ENCODE measurements at regions not wholly inside any gene's neighbourhood (a gene's known extent, or its start where the extent isn't known, plus 50 kb on each side); places are given as distances from the start of the nearest gene placed in this dataset.

- H3K4me1 ChIP-seq (ENCODE audit: control insufficient read depth in 5 of 5, insufficient read depth in 5 of 5, low read length in 5 of 5), result peaks cover 8 to 24% (median 16%) of the 10 kb centered on the region in 5 donors
- no peaks in the 10 kb centered on the region for H3K36me3 ChIP-seq (ENCODE audit: control insufficient read depth in 5 of 5, insufficient read depth in 5 of 5, low read length in 5 of 5)
- H3K27ac ChIP-seq (ENCODE audit: low read depth, low read length), result no peak overlapping the region
- H3K9me3 ChIP-seq (ENCODE audit: control insufficient read depth in 5 of 5, low read length in 5 of 5), result no peaks in the 10 kb centered on the region
- H3K4me3 ChIP-seq (ENCODE audit: low read depth in 1 of 5, low read length in 5 of 5), result no peak overlapping the region
- peaks cover 0 to 4% (median 0%) of the 10 kb centered on the region in 5 donors for H3K27me3 ChIP-seq (ENCODE audit: control insufficient read depth in 5 of 5, insufficient read depth in 4 of 5, low read length in 5 of 5)
- no peak overlapping the region for H3K9ac ChIP-seq (ENCODE audit: low read length in 5 of 5)
Measured at GRCh38 chr5:173474881-173475287, 141.6 kb downstream of the BOD1 start.

GRCh38 chr5:173473288-173473687 is 143.2 kb downstream of the BOD1 start:
- Histone ChIP-seq H3K4me1 (ENCODE audit: control insufficient read depth in 5 of 5, insufficient read depth in 5 of 5, low read length in 5 of 5) (peaks cover 8 to 25% (median 20%) of the 10 kb centered on the region in 5 donors), H3K27me3 (ENCODE audit: control insufficient read depth in 5 of 5, insufficient read depth in 4 of 5, low read length in 5 of 5) (peaks cover 0 to 4% (median 0%) of the 10 kb centered on the region in 5 donors), H3K9ac (ENCODE audit: low read length in 5 of 5) (no peak overlapping the region), H3K4me3 (ENCODE audit: low read depth in 1 of 5, low read length in 5 of 5) (no peak overlapping the region), H3K9me3 (ENCODE audit: control insufficient read depth in 5 of 5, low read length in 5 of 5) (no peaks in the 10 kb centered on the region), H3K27ac (ENCODE audit: low read depth, low read length) (no peak overlapping the region), H3K36me3 (ENCODE audit: control insufficient read depth in 5 of 5, insufficient read depth in 5 of 5, low read length in 5 of 5) (no peaks in the 10 kb centered on the region)

GRCh38 chr5:173472784-173473278 is 143.6 kb downstream of the BOD1 start:
- H3K9me3 ChIP-seq (ENCODE audit: control insufficient read depth in 5 of 5, low read length in 5 of 5), result no peaks in the 10 kb centered on the region
- no peak overlapping the region for H3K27ac ChIP-seq (ENCODE audit: low read depth, low read length)
- H3K4me1 ChIP-seq (ENCODE audit: control insufficient read depth in 5 of 5, insufficient read depth in 5 of 5, low read length in 5 of 5), result peaks cover 8 to 21% (median 16%) of the 10 kb centered on the region in 5 donors
- H3K4me3 ChIP-seq (ENCODE audit: low read depth in 1 of 5, low read length in 5 of 5), result no peak overlapping the region
- no peaks in the 10 kb centered on the region for H3K36me3 ChIP-seq (ENCODE audit: control insufficient read depth in 5 of 5, insufficient read depth in 5 of 5, low read length in 5 of 5)
- peaks cover 0 to 3% (median 0%) of the 10 kb centered on the region in 5 donors for H3K27me3 ChIP-seq (ENCODE audit: control insufficient read depth in 5 of 5, insufficient read depth in 4 of 5, low read length in 5 of 5)
- H3K9ac ChIP-seq (ENCODE audit: low read length in 5 of 5), result no peak overlapping the region

DNA sequence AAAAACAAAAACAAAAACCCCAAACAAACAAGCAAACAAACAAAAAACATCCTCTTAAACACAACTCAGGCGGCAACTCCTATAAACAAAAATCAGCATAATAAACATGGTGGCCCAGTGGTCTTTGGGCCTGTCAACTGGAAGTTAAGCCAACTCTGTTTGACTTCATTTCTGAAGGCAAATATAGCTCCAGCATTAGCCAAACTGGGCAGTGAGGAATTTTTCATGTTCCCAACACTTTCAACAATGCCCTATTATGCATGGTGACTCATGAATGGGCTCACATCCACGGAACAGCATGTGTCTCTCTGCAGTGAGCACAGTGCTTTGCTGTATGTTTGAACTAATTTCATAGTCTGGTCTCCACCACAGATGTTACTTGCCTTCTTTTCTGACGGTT is 143.9 kb upstream of the STC2 start:
- Histone ChIP-seq H3K27ac (ENCODE audit: low read depth, low read length) (no peak overlapping the region), H3K36me3 (ENCODE audit: control insufficient read depth in 5 of 5, insufficient read depth in 5 of 5, low read length in 5 of 5) (no peaks in the 10 kb centered on the region), H3K4me3 (ENCODE audit: low read depth in 1 of 5, low read length in 5 of 5) (no peak overlapping the region), H3K4me1 (ENCODE audit: control insufficient read depth in 5 of 5, insufficient read depth in 5 of 5, low read length in 5 of 5) (peaks cover 3 to 16% (median 11%) of the 10 kb centered on the region in 5 donors), H3K9ac (ENCODE audit: low read length in 5 of 5) (no peak overlapping the region), H3K27me3 (ENCODE audit: control insufficient read depth in 5 of 5, insufficient read depth in 4 of 5, low read length in 5 of 5) (no peaks in the 10 kb centered on the region), H3K9me3 (ENCODE audit: control insufficient read depth in 5 of 5, low read length in 5 of 5) (no peaks in the 10 kb centered on the region)

- H3K27me3 ChIP-seq (ENCODE audit: control insufficient read depth in 5 of 5, insufficient read depth in 4 of 5, low read length in 5 of 5), result no peaks in the 10 kb centered on the region
- H3K9me3 ChIP-seq (ENCODE audit: control insufficient read depth in 5 of 5, low read length in 5 of 5), result peaks cover 0 to 6% (median 0%) of the 10 kb centered on the region in 5 donors
- no peak overlapping the region for H3K4me3 ChIP-seq (ENCODE audit: low read depth in 1 of 5, low read length in 5 of 5)
- peaks cover 3 to 15% (median 11%) of the 10 kb centered on the region in 5 donors for H3K4me1 ChIP-seq (ENCODE audit: control insufficient read depth in 5 of 5, insufficient read depth in 5 of 5, low read length in 5 of 5)
- H3K36me3 ChIP-seq (ENCODE audit: control insufficient read depth in 5 of 5, insufficient read depth in 5 of 5, low read length in 5 of 5), result no peaks in the 10 kb centered on the region
- H3K27ac ChIP-seq (ENCODE audit: low read depth, low read length), result no peak overlapping the region
- H3K9ac ChIP-seq (ENCODE audit: low read length in 5 of 5), result no peak overlapping the region
Measured at GRCh38 chr5:173468821-173469251, 140.6 kb upstream of the STC2 start.

- H3K4me1 ChIP-seq (ENCODE audit: control insufficient read depth in 5 of 5, insufficient read depth in 5 of 5, low read length in 5 of 5), result peaks cover 0 to 5% (median 0%) of the 10 kb centered on the region in 5 donors
- H3K27me3 ChIP-seq (ENCODE audit: control insufficient read depth in 5 of 5, insufficient read depth in 4 of 5, low read length in 5 of 5), result no peaks in the 10 kb centered on the region
- no peak overlapping the region for H3K27ac ChIP-seq (ENCODE audit: low read depth, low read length)
- no peak overlapping the region for H3K4me3 ChIP-seq (ENCODE audit: low read depth in 1 of 5, low read length in 5 of 5)
- H3K9ac ChIP-seq (ENCODE audit: low read length in 5 of 5), result no peak overlapping the region
- no peaks in the 10 kb centered on the region for H3K36me3 ChIP-seq (ENCODE audit: control insufficient read depth in 5 of 5, insufficient read depth in 5 of 5, low read length in 5 of 5)
- peaks cover 0 to 6% (median 0%) of the 10 kb centered on the region in 5 donors for H3K9me3 ChIP-seq (ENCODE audit: control insufficient read depth in 5 of 5, low read length in 5 of 5)
Measured at GRCh38 chr5:173466227-173466626, 138.0 kb upstream of the STC2 start.

DNA sequence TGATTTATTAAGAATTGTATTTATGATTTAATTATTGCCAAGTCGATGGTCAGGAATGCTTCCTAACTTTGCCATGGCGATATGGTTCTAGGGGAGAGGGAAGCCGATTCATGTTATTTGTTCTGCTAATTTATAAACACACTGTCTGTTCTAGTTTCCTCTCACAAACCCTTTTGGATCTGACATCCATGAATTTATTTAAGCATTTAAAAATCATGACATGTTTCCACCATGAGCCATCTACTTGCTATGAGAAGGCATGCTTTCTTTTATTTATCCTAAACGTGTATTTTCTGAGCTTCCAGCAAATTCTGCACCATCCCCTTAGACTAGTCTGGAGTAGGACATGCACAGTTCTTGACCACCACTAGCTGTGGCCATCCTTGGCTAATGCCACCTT is 136.6 kb upstream of the STC2 start:
- H3K4me1 ChIP-seq (ENCODE audit: control insufficient read depth in 5 of 5, insufficient read depth in 5 of 5, low read length in 5 of 5), result peaks cover 0 to 5% (median 0%) of the 10 kb centered on the region in 5 donors
- peaks cover 0 to 6% (median 0%) of the 10 kb centered on the region in 5 donors for H3K9me3 ChIP-seq (ENCODE audit: control insufficient read depth in 5 of 5, low read length in 5 of 5)
- H3K4me3 ChIP-seq (ENCODE audit: low read depth in 1 of 5, low read length in 5 of 5), result no peak overlapping the region
- no peaks in the 10 kb centered on the region for H3K27me3 ChIP-seq (ENCODE audit: control insufficient read depth in 5 of 5, insufficient read depth in 4 of 5, low read length in 5 of 5)
- no peak overlapping the region for H3K9ac ChIP-seq (ENCODE audit: low read length in 5 of 5)
- H3K36me3 ChIP-seq (ENCODE audit: control insufficient read depth in 5 of 5, insufficient read depth in 5 of 5, low read length in 5 of 5), result no peaks in the 10 kb centered on the region
- H3K27ac ChIP-seq (ENCODE audit: low read depth, low read length), result no peak overlapping the region

GRCh38 chr5:173463207-173463606 is 135.0 kb upstream of the STC2 start:
- peaks cover 0 to 6% (median 0%) of the 10 kb centered on the region in 5 donors for H3K9me3 ChIP-seq (ENCODE audit: control insufficient read depth in 5 of 5, low read length in 5 of 5)
- no peaks in the 10 kb centered on the region for H3K4me1 ChIP-seq (ENCODE audit: control insufficient read depth in 5 of 5, insufficient read depth in 5 of 5, low read length in 5 of 5)
- H3K27me3 ChIP-seq (ENCODE audit: control insufficient read depth in 5 of 5, insufficient read depth in 4 of 5, low read length in 5 of 5), result no peaks in the 10 kb centered on the region
- no peaks in the 10 kb centered on the region for H3K36me3 ChIP-seq (ENCODE audit: control insufficient read depth in 5 of 5, insufficient read depth in 5 of 5, low read length in 5 of 5)
- no peak overlapping the region for H3K27ac ChIP-seq (ENCODE audit: low read depth, low read length)
- no peak overlapping the region for H3K4me3 ChIP-seq (ENCODE audit: low read depth in 1 of 5, low read length in 5 of 5)
- H3K9ac ChIP-seq (ENCODE audit: low read length in 5 of 5), result no peak overlapping the region

GRCh38 chr5:173458828-173459609 is 130.8 kb upstream of the STC2 start:
- no peak overlapping the region for H3K27ac ChIP-seq (ENCODE audit: low read depth, low read length)
- H3K4me3 ChIP-seq (ENCODE audit: low read depth in 1 of 5, low read length in 5 of 5), result no peak overlapping the region
- no peaks in the 10 kb centered on the region for H3K9me3 ChIP-seq (ENCODE audit: control insufficient read depth in 5 of 5, low read length in 5 of 5)
- H3K27me3 ChIP-seq (ENCODE audit: control insufficient read depth in 5 of 5, insufficient read depth in 4 of 5, low read length in 5 of 5), result no peaks in the 10 kb centered on the region
- no peaks in the 10 kb centered on the region for H3K36me3 ChIP-seq (ENCODE audit: control insufficient read depth in 5 of 5, insufficient read depth in 5 of 5, low read length in 5 of 5)
- H3K9ac ChIP-seq (ENCODE audit: low read length in 5 of 5), result no peak overlapping the region
- H3K4me1 ChIP-seq (ENCODE audit: control insufficient read depth in 5 of 5, insufficient read depth in 5 of 5, low read length in 5 of 5), result peaks cover 0 to 16% (median 9%) of the 10 kb centered on the region in 5 donors

DNA sequence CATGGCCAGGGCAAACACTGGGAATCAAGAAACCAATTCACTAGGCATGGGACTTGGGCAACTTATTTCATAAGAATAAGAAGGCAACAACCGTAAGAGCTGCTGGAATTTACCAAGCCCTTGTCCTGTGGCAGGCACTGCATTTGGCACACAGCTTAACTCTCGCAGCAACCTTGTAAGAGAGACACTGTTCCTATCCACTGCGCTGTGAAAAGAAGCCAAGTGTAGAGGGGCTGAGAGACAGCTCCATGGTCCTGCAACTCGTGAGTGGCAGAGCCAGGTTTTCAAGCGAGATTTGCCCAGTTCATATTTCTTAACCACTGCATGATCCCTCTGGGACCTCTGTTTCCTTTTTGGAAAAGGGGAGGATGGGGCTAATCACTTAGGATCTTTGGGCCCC is 129.3 kb upstream of the STC2 start:
- peaks cover 0 to 16% (median 9%) of the 10 kb centered on the region in 5 donors for H3K4me1 ChIP-seq (ENCODE audit: control insufficient read depth in 5 of 5, insufficient read depth in 5 of 5, low read length in 5 of 5)
- no peak overlapping the region for H3K9ac ChIP-seq (ENCODE audit: low read length in 5 of 5)
- H3K36me3 ChIP-seq (ENCODE audit: control insufficient read depth in 5 of 5, insufficient read depth in 5 of 5, low read length in 5 of 5), result no peaks in the 10 kb centered on the region
- H3K4me3 ChIP-seq (ENCODE audit: low read depth in 1 of 5, low read length in 5 of 5), result no peak overlapping the region
- no peaks in the 10 kb centered on the region for H3K27me3 ChIP-seq (ENCODE audit: control insufficient read depth in 5 of 5, insufficient read depth in 4 of 5, low read length in 5 of 5)
- H3K27ac ChIP-seq (ENCODE audit: low read depth, low read length), result no peak overlapping the region
- H3K9me3 ChIP-seq (ENCODE audit: control insufficient read depth in 5 of 5, low read length in 5 of 5), result no peaks in the 10 kb centered on the region
